Small intestine (tissue), 7 donors: ENCODE measurements at regions not wholly inside any gene's neighbourhood (a gene's known extent, or its start where the extent isn't known, plus 50 kb on each side); places are given as distances from the start of the nearest gene placed in this dataset.
A peak's percentile ranks its signal among the peaks of the same experiment; 100 is the strongest.

Source experiments
- DNase-seq, 2 donors: peaks; one replicate each; pipeline versions ENCODE4 v3.0.0 to v3.0.0-alpha.2; 2013
- FAIRE-seq: peaks from 2 replicates; lab custom pipeline; 2012; peaks lifted over from hg19 to GRCh38; lab: Jason Lieb, UNC
- H3K27ac ChIP-seq, 3 donors: one replicate each; pipeline ENCODE4 v1.5.1; 2013; ENCODE audit warnings: low read length in 2 of 3, mild to moderate bottlenecking in 2 of 3, control low read depth in 1 of 3, inconsistent platforms in 1 of 3, low read depth in 1 of 3, moderate library complexity in 1 of 3
- H3K27me3 ChIP-seq, 3 donors: one replicate each; pipeline ENCODE4 v1.6.1; 2013; ENCODE audit warnings: low read length in 3 of 3, inconsistent platforms in 1 of 3; ENCODE audit not compliant: control insufficient read depth in 3 of 3, insufficient read depth in 3 of 3
- H3K36me3 ChIP-seq, 3 donors: one replicate each; pipeline ENCODE4 v1.6.1; 2013; ENCODE audit warnings: low read length in 3 of 3, inconsistent platforms in 1 of 3, low read depth in 1 of 3, mild to moderate bottlenecking in 1 of 3, moderate library complexity in 1 of 3; ENCODE audit not compliant: control insufficient read depth in 3 of 3, insufficient read depth in 2 of 3
- H3K4me1 ChIP-seq, 3 donors: one replicate each; pipeline ENCODE4 v1.6.1; 2013; ENCODE audit warnings: low read length in 2 of 3, inconsistent platforms in 1 of 3, low read depth in 1 of 3, mild to moderate bottlenecking in 1 of 3, moderate library complexity in 1 of 3; ENCODE audit not compliant: control insufficient read depth in 3 of 3, insufficient read depth in 2 of 3
- H3K4me3 ChIP-seq, 3 donors: one replicate each; pipeline ENCODE4 v1.5.1; 2013; ENCODE audit warnings: low read length in 3 of 3, control low read depth in 1 of 3, inconsistent platforms in 1 of 3, low read depth in 1 of 3, mild to moderate bottlenecking in 1 of 3, moderate library complexity in 1 of 3
- H3K9me3 ChIP-seq, 2 donors: one replicate each; pipeline ENCODE4 v1.6.1; 2013; ENCODE audit warnings: low read depth in 1 of 2, low read length in 1 of 2; ENCODE audit not compliant: control insufficient read depth in 2 of 2, insufficient read depth in 1 of 2
- WGBS, 3 donors: extraction: QIAGEN DNeasy Blood & Tissue Kit; methylation state at CpG; one replicate each; pipeline ENCODE4 v1.1.7; 2013; 5-methylcytosine and 5-hydroxymethylcytosine counted together
- donor health status: healthy with polysubstance abuse.
- donor health status: control.
- donor health status: control.
- donor health status: Bipolar disorder and iron deficiency.
- donor health status: healthy.

DNA sequence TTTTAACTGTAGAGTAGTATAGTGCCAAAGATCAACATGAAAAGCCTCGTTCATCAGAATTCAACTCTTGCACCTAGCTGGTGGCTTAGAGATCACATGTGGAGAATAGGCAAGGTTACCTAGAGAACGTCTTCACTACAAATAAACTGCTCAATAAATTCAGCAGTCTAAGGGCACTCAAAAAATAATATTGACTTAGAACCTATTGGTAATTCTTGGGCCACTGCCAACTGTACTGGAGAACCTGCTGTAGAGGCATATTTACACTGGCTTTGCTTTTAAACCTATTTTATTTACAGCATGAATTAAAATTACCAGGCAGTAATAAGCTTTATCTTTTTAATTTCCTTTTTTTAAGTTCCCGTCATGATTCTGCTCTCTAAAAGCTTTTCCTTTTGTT lies 343.7 kb downstream of the PDHA2 start:
- Histone ChIP-seq H3K36me3 (no peaks in the 10 kb centered on the region), H3K27ac (no peak overlapping the region), H3K4me3 (no peak overlapping the region), H3K27me3 (no peaks in the 10 kb centered on the region), H3K4me1 (no peaks in the 10 kb centered on the region), H3K9me3 (no peaks in the 10 kb centered on the region)
- FAIRE-seq (no peak), DNase-seq (peak; percentile 2 to 3)
- WGBS, 3 donors, result 20 to 56% (median 40%) methylated on average over 3 of the region's 3 CpGs

DNA sequence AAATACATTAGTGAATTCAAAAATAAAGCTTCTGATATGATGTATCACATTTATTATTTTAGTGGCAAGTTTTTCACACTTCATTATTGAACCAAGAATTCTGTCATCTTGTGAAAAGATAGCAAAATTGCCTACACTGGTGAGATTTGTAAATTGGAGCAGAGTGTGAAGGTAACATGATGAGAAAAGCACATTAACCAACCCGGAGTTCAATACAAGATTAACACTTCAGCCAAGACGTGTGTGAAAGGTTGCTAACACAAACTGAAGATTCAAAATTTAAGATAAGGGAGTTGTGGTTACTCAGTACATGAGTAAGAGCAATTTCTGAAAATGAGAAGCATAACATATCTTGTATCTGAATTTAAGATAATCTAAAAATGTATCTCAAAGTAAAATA lies 346.7 kb downstream of the PDHA2 start:
- FAIRE-seq, result no peak
- H3K27ac ChIP-seq, result no peak overlapping the region
- no peaks in the 10 kb centered on the region for H3K9me3 ChIP-seq
- 35 to 62% (median 37%) methylated on average over 2 of the region's 2 CpGs for WGBS, 3 donors
- no peaks in the 10 kb centered on the region for H3K36me3 ChIP-seq
- no peak for DNase-seq
- no peaks in the 10 kb centered on the region for H3K4me1 ChIP-seq
- no peaks in the 10 kb centered on the region for H3K27me3 ChIP-seq
- no peak overlapping the region for H3K4me3 ChIP-seq

DNA sequence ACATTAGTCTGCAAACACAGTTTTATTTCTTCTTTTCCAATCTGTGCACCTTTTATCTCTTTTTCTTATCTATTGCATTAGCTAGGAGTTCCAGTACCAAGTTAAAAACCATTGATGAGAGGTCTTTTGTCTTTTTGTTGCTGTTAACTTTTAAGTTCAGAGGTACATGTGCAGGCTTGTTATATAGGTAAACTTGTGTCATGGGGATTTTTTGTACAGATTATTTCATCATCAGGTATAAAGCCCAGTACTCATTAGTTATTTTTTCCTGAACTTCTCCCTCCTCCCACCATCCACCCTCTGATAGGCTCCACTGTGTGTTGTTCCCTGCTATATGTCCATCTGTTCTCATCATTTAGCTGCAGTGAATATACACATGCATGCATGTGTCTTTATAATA lies 349.9 kb downstream of the PDHA2 start:
- Histone ChIP-seq H3K4me1 (no peaks in the 10 kb centered on the region), H3K27me3 (no peaks in the 10 kb centered on the region), H3K27ac (no peak overlapping the region), H3K36me3 (no peaks in the 10 kb centered on the region), H3K4me3 (no peak overlapping the region), H3K9me3 (no peaks in the 10 kb centered on the region)
- DNase-seq (no peak), FAIRE-seq (no peak)

DNA sequence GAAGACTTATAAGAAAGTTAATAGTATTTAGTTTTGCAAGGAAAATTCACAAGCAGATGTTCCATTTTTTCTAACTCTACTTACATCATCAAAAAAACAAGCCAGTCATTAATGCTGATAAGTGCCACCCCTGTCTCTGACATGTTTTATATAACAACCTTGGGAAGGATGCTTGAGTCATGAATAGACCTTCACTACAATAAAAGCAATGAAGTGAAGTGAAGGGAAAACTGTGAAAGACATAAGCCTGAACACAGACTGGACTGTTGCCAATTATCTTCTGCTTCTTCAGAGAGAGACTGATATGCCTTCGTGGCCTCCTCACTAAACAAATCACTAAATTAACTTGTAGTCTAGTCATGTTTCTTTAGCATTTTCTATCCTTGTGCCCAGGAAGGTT lies 353.2 kb downstream of the PDHA2 start:
- Histone ChIP-seq H3K4me1 (no peaks in the 10 kb centered on the region), H3K27me3 (no peaks in the 10 kb centered on the region), H3K9me3 (no peaks in the 10 kb centered on the region), H3K4me3 (no peak overlapping the region), H3K36me3 (no peaks in the 10 kb centered on the region), H3K27ac (no peak overlapping the region)
- no peak for DNase-seq
- 46 to 54% (median 47%) methylated on average over 1 of the region's 1 CpG for WGBS, 3 donors
- no peak for FAIRE-seq

DNA sequence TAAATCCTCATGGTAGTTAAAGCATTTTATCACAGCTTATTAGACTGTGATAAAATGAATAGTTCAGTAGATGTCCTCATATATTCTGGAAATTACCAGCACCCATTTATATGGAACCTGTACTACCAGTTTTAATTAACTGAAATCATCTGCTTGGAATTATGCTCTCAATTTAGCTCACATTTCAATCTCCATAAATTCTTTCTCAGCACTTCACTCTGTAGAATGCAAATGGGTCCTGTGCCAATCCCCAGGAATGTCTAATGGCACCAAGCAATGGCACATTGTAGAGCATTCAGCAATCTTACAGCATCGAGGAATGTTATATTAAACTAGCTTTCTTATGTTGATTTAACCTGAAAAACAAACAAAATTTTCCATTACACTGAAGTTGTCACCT lies 355.1 kb downstream of the PDHA2 start:
- Histone ChIP-seq H3K9me3 (no peaks in the 10 kb centered on the region), H3K36me3 (no peaks in the 10 kb centered on the region), H3K27ac (no peak overlapping the region), H3K4me1 (no peaks in the 10 kb centered on the region), H3K4me3 (no peak overlapping the region), H3K27me3 (no peaks in the 10 kb centered on the region)
- WGBS, 3 donors, result 55 to 79% (median 73%) methylated on average over 1 of the region's 1 CpG
- no peak for DNase-seq
- FAIRE-seq, result no peak

DNA sequence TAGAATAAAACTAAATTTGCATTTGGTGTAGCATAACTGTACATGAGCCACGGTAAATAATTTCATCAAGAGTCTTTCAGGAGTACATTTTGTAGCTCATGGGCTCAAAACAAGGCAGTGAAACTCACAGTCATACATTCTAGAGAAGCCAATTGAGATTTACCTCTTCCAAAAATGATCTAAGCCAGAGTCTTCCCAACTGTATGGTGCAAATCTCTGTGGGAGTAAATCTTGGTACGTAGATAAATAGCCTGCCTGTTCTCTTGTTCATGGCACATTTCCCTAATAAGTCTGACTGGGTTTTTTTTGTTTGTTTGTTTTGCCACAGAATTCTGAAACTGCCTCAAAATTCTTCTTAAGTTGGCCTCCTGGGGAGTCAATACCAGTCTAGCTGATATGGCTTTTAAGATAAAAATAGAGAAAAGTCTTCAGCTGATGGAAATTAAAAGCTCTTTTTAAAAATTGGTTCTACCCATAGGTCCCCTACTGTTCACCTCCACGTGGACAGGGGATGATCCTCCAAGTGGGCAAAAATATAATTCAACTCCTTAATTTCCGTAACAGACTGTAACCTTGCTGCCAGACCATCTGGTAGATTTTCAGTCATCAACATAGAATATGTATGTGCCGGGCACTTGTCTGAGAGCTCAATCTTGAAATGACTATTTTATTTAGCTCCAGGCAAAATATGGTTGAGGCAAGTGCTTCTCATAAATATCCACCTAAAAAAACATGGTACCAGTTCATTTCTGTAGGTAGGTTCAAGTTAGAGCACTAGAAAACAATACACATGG lies 365.4 kb downstream of the PDHA2 start:
- Histone ChIP-seq H3K9me3 (no peaks in the 10 kb centered on the region), H3K36me3 (no peaks in the 10 kb centered on the region), H3K4me1 (no peaks in the 10 kb centered on the region), H3K27ac (no peak overlapping the region), H3K27me3 (no peaks in the 10 kb centered on the region), H3K4me3 (no peak overlapping the region)
- no peak for FAIRE-seq
- no peak for DNase-seq
- 53 to 65% (median 62%) methylated on average over 5 of the region's 5 CpGs for WGBS, 3 donors

DNA sequence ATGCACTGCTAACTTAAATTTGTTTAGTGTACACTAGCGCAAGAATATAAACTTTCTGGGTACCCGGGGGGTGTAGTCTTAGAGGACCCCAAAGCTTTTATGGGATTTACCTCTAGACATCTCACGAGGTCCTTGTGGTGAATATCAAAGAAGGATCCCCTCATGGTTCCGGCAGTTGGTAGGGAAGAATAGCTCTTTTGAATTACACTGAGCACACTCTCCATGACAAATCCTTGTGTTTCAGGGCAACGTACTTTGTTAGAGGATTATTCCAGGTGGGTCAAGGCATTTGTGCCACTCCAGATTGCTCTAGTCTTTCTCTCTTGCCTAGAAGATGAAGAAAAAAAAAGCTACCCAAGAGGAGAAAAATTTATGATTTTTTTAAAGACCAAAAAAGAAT lies 387.6 kb downstream of the PDHA2 start:
- FAIRE-seq (no peak), DNase-seq (no peak)
- H3K9me3 ChIP-seq, result peaks cover 0 to 3% of the 10 kb centered on the region in 2 donors
- no peaks in the 10 kb centered on the region for H3K4me1 ChIP-seq
- H3K27ac ChIP-seq, result no peak overlapping the region
- H3K27me3 ChIP-seq, result no peaks in the 10 kb centered on the region
- H3K4me3 ChIP-seq, result no peak overlapping the region
- 79 to 85% (median 84%) methylated on average over 5 of the region's 5 CpGs for WGBS, 3 donors
- no peaks in the 10 kb centered on the region for H3K36me3 ChIP-seq

- no peak overlapping the region for H3K4me3 ChIP-seq
- H3K27ac ChIP-seq, result no peak overlapping the region
- FAIRE-seq (no peak), DNase-seq (no peak)
- no peaks in the 10 kb centered on the region for H3K36me3 ChIP-seq
- H3K4me1 ChIP-seq, result no peaks in the 10 kb centered on the region
- WGBS, 3 donors, result 64 to 76% (median 67%) methylated on average over 4 of the region's 4 CpGs
- H3K9me3 ChIP-seq, result peaks cover 0 to 3% of the 10 kb centered on the region in 2 donors
- no peaks in the 10 kb centered on the region for H3K27me3 ChIP-seq
Observed at GRCh38 chr4:96228463-96228862, 388.6 kb downstream of the PDHA2 start.

GRCh38 chr4:96240041-96240440 lies 400.1 kb downstream of the PDHA2 start:
- Histone ChIP-seq H3K36me3 (no peaks in the 10 kb centered on the region), H3K4me1 (no peaks in the 10 kb centered on the region), H3K4me3 (no peak overlapping the region), H3K27me3 (no peaks in the 10 kb centered on the region), H3K9me3 (peaks cover 0 to 15% of the 10 kb centered on the region in 2 donors), H3K27ac (no peak overlapping the region)
- DNase-seq (no peak), FAIRE-seq (no peak)
- 75 to 83% (median 82%) methylated on average over 4 of the region's 4 CpGs for WGBS, 3 donors
